Lower lobe of right lung (tissue), 2 donors: ENCODE measurements at regions not wholly inside any gene's neighbourhood (a gene's known extent, or its start where the extent isn't known, plus 50 kb on each side); places are given as distances from the start of the nearest gene placed in this dataset.

Experiments
- ATAC-seq, 2 donors: fragments of 200-7000 bp; cut with Tn5 transposase; one replicate each; pipeline ENCODE4 v1.9.1; 2020 to 2022; ENCODE audit warnings: mild to moderate bottlenecking in 2 of 2, moderate library complexity in 2 of 2
- DNase-seq: peaks from one replicate; pipeline ENCODE4 v3.0.0-alpha.2; 2020
- H3K27ac ChIP-seq: fragments of 200-600 bp; one replicate; pipeline ENCODE4 v1.8.0; 2022
- H3K27me3 ChIP-seq: fragments of 200-600 bp; one replicate; pipeline ENCODE4 v1.8.0; 2022; ENCODE audit warnings: low read depth
- H3K36me3 ChIP-seq: fragments of 200-600 bp; one replicate; pipeline ENCODE4 v1.8.0; 2022; ENCODE audit warnings: mild to moderate bottlenecking
- H3K4me1 ChIP-seq: fragments of 200-600 bp; one replicate; pipeline ENCODE4 v1.8.0; 2022
- H3K4me3 ChIP-seq: fragments of 200-600 bp; one replicate; pipeline ENCODE4 v1.8.0; 2022; ENCODE audit warnings: mild to moderate bottlenecking
- H3K9me3 ChIP-seq: fragments of 200-600 bp; one replicate; pipeline ENCODE4 v1.8.0; 2022
- intact Hi-C: fragments of 100-400 bp; cut with DNase I; formaldehyde crosslinking; loops from one replicate; pipeline ENCODE4 v1.11.0; 2022
- TF ChIP-seq, protein P1 (sequence below): fragments of 200-600 bp; IDR thresholded peaks from one replicate; pipeline ENCODE4 v1.8.0; 2022; ENCODE audit warnings: antibody characterized with exemption, mild to moderate bottlenecking
- donor health status: DM: no; HTN: yes; CAD: no; lungs with severe emphysema.

DNA sequence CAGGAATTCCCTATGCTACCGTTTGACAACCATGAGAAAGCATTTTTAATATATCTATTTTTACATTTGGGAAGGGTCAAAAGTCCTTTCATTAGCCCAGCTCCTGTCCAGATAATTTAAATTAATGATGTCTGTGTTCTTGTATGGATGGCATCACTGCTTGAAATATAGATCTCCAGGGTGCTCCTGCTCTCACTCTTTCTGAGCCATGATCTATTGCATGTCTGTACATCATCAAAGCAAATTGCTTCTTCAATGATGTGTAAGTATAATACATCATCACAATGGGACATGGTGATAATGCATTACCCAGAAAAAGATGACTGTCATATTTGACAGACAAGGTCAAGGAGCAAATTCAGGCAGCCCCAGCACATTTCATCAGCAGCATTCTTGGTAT is 223.6 kb upstream of the CNTN6 start:
- TF ChIP-seq, protein P1, sequence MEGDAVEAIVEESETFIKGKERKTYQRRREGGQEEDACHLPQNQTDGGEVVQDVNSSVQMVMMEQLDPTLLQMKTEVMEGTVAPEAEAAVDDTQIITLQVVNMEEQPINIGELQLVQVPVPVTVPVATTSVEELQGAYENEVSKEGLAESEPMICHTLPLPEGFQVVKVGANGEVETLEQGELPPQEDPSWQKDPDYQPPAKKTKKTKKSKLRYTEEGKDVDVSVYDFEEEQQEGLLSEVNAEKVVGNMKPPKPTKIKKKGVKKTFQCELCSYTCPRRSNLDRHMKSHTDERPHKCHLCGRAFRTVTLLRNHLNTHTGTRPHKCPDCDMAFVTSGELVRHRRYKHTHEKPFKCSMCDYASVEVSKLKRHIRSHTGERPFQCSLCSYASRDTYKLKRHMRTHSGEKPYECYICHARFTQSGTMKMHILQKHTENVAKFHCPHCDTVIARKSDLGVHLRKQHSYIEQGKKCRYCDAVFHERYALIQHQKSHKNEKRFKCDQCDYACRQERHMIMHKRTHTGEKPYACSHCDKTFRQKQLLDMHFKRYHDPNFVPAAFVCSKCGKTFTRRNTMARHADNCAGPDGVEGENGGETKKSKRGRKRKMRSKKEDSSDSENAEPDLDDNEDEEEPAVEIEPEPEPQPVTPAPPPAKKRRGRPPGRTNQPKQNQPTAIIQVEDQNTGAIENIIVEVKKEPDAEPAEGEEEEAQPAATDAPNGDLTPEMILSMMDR: no peak
- intact Hi-C loops: no loop called here
- H3K9me3 ChIP-seq: no peaks in the 10 kb centered on the region
- H3K4me1 ChIP-seq: no peaks in the 10 kb centered on the region
- H3K27me3 ChIP-seq: no peaks in the 10 kb centered on the region
- no peak overlapping the region for H3K4me3 ChIP-seq
- DNase-seq (no peak), ATAC-seq (no peak)
- H3K27ac ChIP-seq: no peak overlapping the region
- no peaks in the 10 kb centered on the region for H3K36me3 ChIP-seq

DNA sequence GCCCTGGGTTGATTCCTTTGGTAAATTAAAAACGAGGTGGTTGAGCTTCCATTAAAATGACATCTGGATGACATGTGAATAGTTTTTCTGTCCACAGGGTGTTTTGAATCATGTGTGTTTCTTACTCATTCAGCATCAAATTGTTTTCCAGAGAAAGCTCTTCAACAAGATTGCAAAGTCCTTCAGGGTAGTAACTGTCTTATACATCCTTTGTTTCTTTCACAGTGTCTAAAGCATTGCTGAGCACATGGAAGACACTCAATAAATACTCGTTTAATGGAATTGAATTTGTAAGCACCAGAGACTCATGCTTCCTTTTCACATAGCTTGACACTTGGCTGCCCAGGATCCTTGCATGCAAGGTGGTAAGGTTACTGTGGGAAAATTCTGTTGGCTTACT is 223.1 kb upstream of the CNTN6 start:
- Histone ChIP-seq H3K4me1 (no peaks in the 10 kb centered on the region), H3K9me3 (no peaks in the 10 kb centered on the region), H3K27me3 (no peaks in the 10 kb centered on the region), H3K27ac (no peak overlapping the region), H3K4me3 (no peak overlapping the region), H3K36me3 (no peaks in the 10 kb centered on the region)
- TF ChIP-seq, protein P1: no peak
- DNase-seq (no peak), ATAC-seq (no peak)
- intact Hi-C loops: no loop called here

DNA sequence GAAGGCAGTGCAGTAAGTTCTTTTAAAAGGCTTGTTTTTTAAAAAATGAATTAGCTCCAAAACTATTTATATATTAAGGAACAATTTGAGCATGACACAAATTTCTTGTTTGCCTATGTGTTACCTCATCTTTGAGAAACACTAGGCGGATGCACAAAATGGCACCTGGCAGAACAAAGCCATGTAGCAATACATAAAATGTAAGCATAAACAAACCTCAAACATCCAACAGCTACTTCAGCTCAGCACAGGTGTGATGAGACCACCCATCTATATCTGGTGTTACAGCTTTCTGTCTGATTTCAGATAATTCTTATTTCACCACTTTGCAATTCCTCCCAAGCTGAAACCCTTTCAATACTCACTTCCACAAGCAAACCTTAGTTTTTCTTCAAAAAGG is 221.2 kb upstream of the CNTN6 start:
- TF ChIP-seq, protein P1: no peak
- Histone ChIP-seq H3K36me3 (no peaks in the 10 kb centered on the region), H3K27me3 (no peaks in the 10 kb centered on the region), H3K4me3 (no peak overlapping the region), H3K9me3 (no peaks in the 10 kb centered on the region), H3K4me1 (no peaks in the 10 kb centered on the region), H3K27ac (no peak overlapping the region)
- ATAC-seq (no peak), DNase-seq (no peak)
- intact Hi-C loops: no loop called here

DNA sequence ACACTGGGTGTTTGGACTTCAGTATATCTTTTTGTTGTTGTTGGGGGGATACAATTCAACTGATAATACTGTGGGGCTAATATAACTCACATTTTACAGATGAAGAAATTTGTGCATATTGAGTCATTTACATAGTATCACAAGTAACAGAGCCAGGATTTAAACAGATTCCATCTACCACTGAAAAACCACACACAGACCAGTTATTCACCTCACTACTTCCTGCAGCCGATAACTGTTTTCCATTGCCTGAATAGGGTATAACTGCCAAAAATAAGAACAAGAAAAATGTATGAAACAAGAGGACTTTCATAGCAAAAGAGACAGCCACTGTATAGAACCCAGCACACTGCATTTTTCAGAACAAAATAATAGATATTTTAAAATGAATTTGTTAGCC is 215.8 kb upstream of the CNTN6 start:
- Histone ChIP-seq H3K4me1 (no peaks in the 10 kb centered on the region), H3K36me3 (no peaks in the 10 kb centered on the region), H3K9me3 (no peaks in the 10 kb centered on the region), H3K27ac (no peak overlapping the region), H3K27me3 (no peaks in the 10 kb centered on the region), H3K4me3 (no peak overlapping the region)
- DNase-seq: no peak
- no peak for ATAC-seq
- intact Hi-C loops: no loop called here
- TF ChIP-seq, protein P1: no peak

DNA sequence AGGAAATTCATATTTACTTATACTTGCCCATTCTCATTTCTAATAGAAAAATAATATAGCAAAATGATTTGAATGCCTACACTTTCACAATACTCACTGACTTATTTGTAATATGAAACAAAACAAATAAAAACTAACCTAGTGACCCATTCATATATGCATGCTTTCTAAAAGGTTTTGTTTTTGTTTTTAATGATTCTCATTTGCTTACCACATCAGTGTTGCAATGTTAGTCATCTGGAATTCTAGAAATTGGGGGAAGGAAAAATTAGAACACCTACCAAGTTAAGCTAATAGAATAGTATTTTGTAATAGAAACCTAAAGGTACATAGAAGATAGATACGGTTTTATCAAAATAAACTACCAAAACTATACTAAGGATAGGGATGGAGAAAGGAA is 214.1 kb upstream of the CNTN6 start:
- intact Hi-C loops: no loop called here
- Histone ChIP-seq H3K4me3 (no peak overlapping the region), H3K4me1 (no peaks in the 10 kb centered on the region), H3K27ac (no peak overlapping the region), H3K9me3 (no peaks in the 10 kb centered on the region), H3K27me3 (no peaks in the 10 kb centered on the region), H3K36me3 (no peaks in the 10 kb centered on the region)
- TF ChIP-seq, protein P1: no peak
- no peak for ATAC-seq
- no peak for DNase-seq

DNA sequence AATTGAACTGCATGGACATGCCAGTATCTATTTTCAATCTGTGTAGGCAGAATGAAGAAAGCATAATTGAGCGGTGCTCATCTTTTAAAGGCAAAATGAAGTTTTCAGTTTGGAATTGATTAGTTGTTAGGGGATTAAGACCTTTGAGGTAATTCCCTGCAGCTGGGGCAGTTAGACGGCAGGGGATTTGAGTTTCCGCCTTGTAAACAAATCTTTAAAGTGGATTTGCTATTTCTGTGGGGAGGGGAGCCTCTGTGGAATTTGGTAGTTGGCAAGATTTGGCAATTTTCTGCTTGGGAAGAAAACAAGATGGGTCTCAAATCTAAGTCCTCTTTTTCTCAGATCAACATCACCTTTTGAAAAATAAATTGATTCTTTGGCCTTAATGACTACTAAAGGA is 212.5 kb upstream of the CNTN6 start:
- intact Hi-C loops: no loop called here
- DNase-seq: no peak
- Histone ChIP-seq H3K4me1 (no peaks in the 10 kb centered on the region), H3K36me3 (no peaks in the 10 kb centered on the region), H3K27me3 (no peaks in the 10 kb centered on the region), H3K27ac (no peak overlapping the region), H3K9me3 (no peaks in the 10 kb centered on the region), H3K4me3 (no peak overlapping the region)
- no peak for ATAC-seq
- TF ChIP-seq, protein P1: no peak
